IMR-90 (cell line): ENCODE measurements at regions not wholly inside any gene's neighbourhood (a gene's known extent, or its start where the extent isn't known, plus 50 kb on each side); places are given as distances from the start of the nearest gene placed in this dataset.

Source experiments
- ATAC-seq: fragments of 200-7000 bp; cut with Tn5 transposase; 2 replicates; pipeline ENCODE4 v1.9.1; 2020; ENCODE audit warnings: low read depth, mild to moderate bottlenecking, moderate library complexity
- BruUV-seq: library from RNA; stranded (reverse); fragments of 400-500 nt; replicated peaks from 2 replicates; lab custom pipeline; 2021; lab: Mats Ljungman, UMichigan
- CTCF ChIA-PET: fragments of 300-600 bp; formaldehyde crosslinking; extraction: SDS; loops from one replicate; lab custom pipeline; 2021; ENCODE audit warnings: antibody characterized with exemption; lab: Yijun Ruan, JAX
- POLR2A ChIA-PET: fragments of 300-600 bp; sonication (Branson Sonifier 250); formaldehyde crosslinking; loops from one replicate; lab custom pipeline; 2022; ENCODE audit warnings: antibody characterized with exemption; ENCODE audit not compliant: unreplicated experiment; lab: Charles Lee
- DNase-seq: peaks from one replicate; pipeline ENCODE4 v3.0.0; 2013
- H2AFZ ChIP-seq: replicated peaks from 2 replicates; pipeline ENCODE3; 2013; ENCODE audit warnings: low read length, mild to moderate bottlenecking; ENCODE audit not compliant: poor library complexity
- H2AK5ac ChIP-seq: 2 replicates; pipeline ENCODE4 v1.6.1; 2013; ENCODE audit warnings: low read depth, low read length, inconsistent platforms
- H2AK9ac ChIP-seq: replicated peaks from 2 replicates; pipeline ENCODE3; 2013; ENCODE audit warnings: mild to moderate bottlenecking, low read depth, low read length, moderate library complexity; ENCODE audit not compliant: poor library complexity
- H2BK120ac ChIP-seq: 2 replicates; pipeline ENCODE4 v1.6.1; 2013; ENCODE audit warnings: low read depth, low read length, inconsistent platforms
- H2BK15ac ChIP-seq: 3 replicates; pipeline ENCODE4 v1.6.1; 2013; ENCODE audit warnings: low read depth, low read length, inconsistent platforms
- H2BK20ac ChIP-seq: 2 replicates; pipeline ENCODE4 v1.6.1; 2013; ENCODE audit warnings: low read depth, mild to moderate bottlenecking, inconsistent platforms, low read length, moderate library complexity
- H2BK5ac ChIP-seq: 2 replicates; pipeline ENCODE4 v1.6.1; 2013; ENCODE audit warnings: mild to moderate bottlenecking, low read depth, low read length, inconsistent platforms; ENCODE audit not compliant: poor library complexity, severe bottlenecking
- H3K14ac ChIP-seq: replicated peaks from 2 replicates; pipeline ENCODE4 v1.6.1; 2013; ENCODE audit warnings: low read depth, low read length, inconsistent platforms
- H3K18ac ChIP-seq: 2 replicates; pipeline ENCODE4 v1.6.1; 2013; ENCODE audit warnings: low read depth, low read length, control low read depth
- H3K23ac ChIP-seq: 2 replicates; pipeline ENCODE4 v1.6.1; 2013; ENCODE audit warnings: low read depth, low read length, inconsistent platforms
- H3K27ac ChIP-seq: 2 replicates; pipeline ENCODE4 v1.5.1; 2013; ENCODE audit warnings: mild to moderate bottlenecking, control low read depth, low read length; ENCODE audit not compliant: insufficient read depth
- H3K27me3 ChIP-seq: 2 replicates; pipeline ENCODE4 v1.6.1; 2013; ENCODE audit warnings: low read length; ENCODE audit not compliant: control insufficient read depth, insufficient read depth
- H3K36me3 ChIP-seq: 2 replicates; pipeline ENCODE4 v1.6.1; 2013; ENCODE audit warnings: low read length, mixed read lengths; ENCODE audit not compliant: control insufficient read depth, insufficient read depth
- H3K4ac ChIP-seq: 2 replicates; pipeline ENCODE4 v1.6.1; 2013; ENCODE audit warnings: low read depth, low read length, inconsistent platforms
- H3K4me1 ChIP-seq: 2 replicates; pipeline ENCODE4 v1.6.1; 2013; ENCODE audit warnings: low read length, mixed read lengths; ENCODE audit not compliant: control insufficient read depth, insufficient read depth
- H3K4me2 ChIP-seq: 2 replicates; pipeline ENCODE4 v1.6.1; 2013; ENCODE audit warnings: low read depth, mild to moderate bottlenecking, control low read depth, low read length, moderate library complexity
- H3K4me3 ChIP-seq: 2 replicates; pipeline ENCODE4 v1.5.1; 2013; ENCODE audit warnings: low read depth, mild to moderate bottlenecking, control low read depth, low read length, moderate library complexity; ENCODE audit not compliant: insufficient read depth
- H3K56ac ChIP-seq: 2 replicates; pipeline ENCODE4 v1.6.1; 2013; ENCODE audit warnings: low read length, inconsistent platforms; ENCODE audit not compliant: insufficient read depth; ENCODE audit errors: extremely low read depth
- H3K79me1 ChIP-seq, 2 experiments: 2 replicates each; pipeline ENCODE4 v1.6.1; 2013; ENCODE audit warnings: low read length in 2 of 2, inconsistent platforms in 1 of 2, low read depth in 1 of 2
- H3K9ac ChIP-seq: 2 replicates; pipeline ENCODE4 v1.6.1; 2013; ENCODE audit warnings: low read depth, low read length, control low read depth
- H3K9me1 ChIP-seq: 2 replicates; pipeline ENCODE4 v1.6.1; 2013; ENCODE audit warnings: low read length, inconsistent platforms; ENCODE audit not compliant: insufficient read depth
- H3K9me3 ChIP-seq: 2 replicates; pipeline ENCODE4 v1.6.1; 2013; ENCODE audit warnings: low read length; ENCODE audit not compliant: control insufficient read depth, insufficient read depth
- H4K20me1 ChIP-seq: 2 replicates; pipeline ENCODE4 v1.6.1; 2013; ENCODE audit warnings: low read length, inconsistent platforms; ENCODE audit not compliant: insufficient read depth
- H4K5ac ChIP-seq: 2 replicates; pipeline ENCODE4 v1.6.1; 2013; ENCODE audit warnings: mild to moderate bottlenecking, low read depth, low read length, control low read depth
- H4K8ac ChIP-seq, 2 experiments: 2 replicates each; pipeline ENCODE4 v1.6.1; 2013; ENCODE audit warnings: low read depth in 2 of 2, low read length in 2 of 2, control low read depth in 1 of 2, inconsistent platforms in 1 of 2
- H4K91ac ChIP-seq: 2 replicates; pipeline ENCODE4 v1.6.1; 2013; ENCODE audit warnings: low read depth, low read length, inconsistent platforms; ENCODE audit not compliant: insufficient read depth
- BHLHE40 ChIP-seq: fragments of 150-350 bp; IDR thresholded peaks from 2 replicates; pipeline ENCODE4 v1.6.1; 2016; ENCODE audit warnings: mild to moderate bottlenecking, low read depth, low read length
- CEBPB ChIP-seq: IDR thresholded peaks from 2 replicates; pipeline ENCODE4 v1.6.1; 2012; ENCODE audit warnings: low read depth, low read length, improper control_type of control experiment
- CHD1 ChIP-seq: IDR thresholded peaks from 2 replicates; pipeline ENCODE4 v1.6.1; 2012; ENCODE audit warnings: low read depth, low read length, improper control_type of control experiment
- FOS ChIP-seq: fragments of 150-350 bp; IDR thresholded peaks from 2 replicates; pipeline ENCODE4 v1.6.1; 2016; ENCODE audit warnings: low read depth, low read length
- MAFK ChIP-seq: IDR thresholded peaks from 2 replicates; pipeline ENCODE4 v1.6.1; 2012; ENCODE audit warnings: low read depth, low read length, improper control_type of control experiment
- MAZ ChIP-seq: IDR thresholded peaks from 2 replicates; pipeline ENCODE4 v1.6.1; 2012; ENCODE audit warnings: low read depth, mild to moderate bottlenecking, low read length, improper control_type of control experiment, moderate library complexity, borderline replicate concordance
- MXI1 ChIP-seq: IDR thresholded peaks from 2 replicates; pipeline ENCODE4 v1.6.1; 2012; ENCODE audit warnings: low read depth, mild to moderate bottlenecking, low read length, moderate library complexity, borderline replicate concordance
- NFE2L2 ChIP-seq: fragments of 150-350 bp; IDR thresholded peaks from 2 replicates; pipeline ENCODE4 v1.6.1; 2016; ENCODE audit warnings: low read depth, mild to moderate bottlenecking, low read length
- POLR2A ChIP-seq: IDR thresholded peaks from 2 replicates; pipeline ENCODE4 v1.6.1; 2012; ENCODE audit warnings: mild to moderate bottlenecking, low read depth, low read length
- RAD21 ChIP-seq: IDR thresholded peaks from 2 replicates; pipeline ENCODE4 v1.6.1; 2012; ENCODE audit warnings: low read length, improper control_type of control experiment
- RCOR1 ChIP-seq: IDR thresholded peaks from 2 replicates; pipeline ENCODE4 v1.6.1; 2012; ENCODE audit warnings: mild to moderate bottlenecking, low read length, improper control_type of control experiment; ENCODE audit not compliant: insufficient replicate concordance
- RFX5 ChIP-seq: IDR thresholded peaks from 2 replicates; pipeline ENCODE4 v1.8.0; 2012; ENCODE audit warnings: low read depth, mild to moderate bottlenecking, low read length, moderate library complexity
- SMC3 ChIP-seq: fragments of 150-350 bp; IDR thresholded peaks from 2 replicates; pipeline ENCODE4 v1.6.1; 2016; ENCODE audit warnings: low read depth, mild to moderate bottlenecking, antibody characterized with exemption, low read length, moderate library complexity
- WGBS, 2 experiments: methylation state at CpG; one replicate each; pipeline versions ENCODE4 v1.1.5 to v1.1.7; 2013; ENCODE audit warnings: missing lambda C conversion rate in 2 of 2; ENCODE audit not compliant: insufficient read length in 1 of 2; ENCODE audit errors: extremely low coverage in 2 of 2; 5-methylcytosine and 5-hydroxymethylcytosine counted together
- dilution Hi-C: fragments of 300-500 bp; cut with HindIII; formaldehyde crosslinking; loops from one replicate; pipeline ENCODE4 v1.14.3; 2018; ENCODE audit warnings: low sequenced_read_pairs; ENCODE audit not compliant: unreplicated experiment
- in situ Hi-C: fragments of 300-500 bp; cut with MboI; formaldehyde crosslinking; loops from 3 replicates; pipeline ENCODE4 v1.14.3; 2019; ENCODE audit warnings: low sequenced_read_pairs, inconsistent platforms, mixed read lengths
- intact Hi-C: fragments of 100-400 bp; cut with micrococcal nuclease; formaldehyde crosslinking; loops from 2 replicates; pipeline ENCODE4 v1.10.0; 2022
- TF ChIP-seq, protein P1 (sequence below): fragments of 150-350 bp; IDR thresholded peaks from 2 replicates; pipeline ENCODE4 v1.6.1; 2017; ENCODE audit warnings: mild to moderate bottlenecking, antibody characterized with exemption, low read length, low read depth
- TF ChIP-seq, protein P2 (sequence below): fragments of 150-350 bp; IDR thresholded peaks from 2 replicates; pipeline ENCODE4 v1.6.1; 2016; ENCODE audit warnings: low read depth, mild to moderate bottlenecking, low read length, moderate library complexity, borderline replicate concordance
- TF ChIP-seq, protein P3 (sequence below): conservative IDR thresholded peaks from 2 replicates; pipeline ENCODE4 v1.5.1; 2012; ENCODE audit warnings: mild to moderate bottlenecking, low read depth, low read length, improper control_type of control experiment

DNA sequence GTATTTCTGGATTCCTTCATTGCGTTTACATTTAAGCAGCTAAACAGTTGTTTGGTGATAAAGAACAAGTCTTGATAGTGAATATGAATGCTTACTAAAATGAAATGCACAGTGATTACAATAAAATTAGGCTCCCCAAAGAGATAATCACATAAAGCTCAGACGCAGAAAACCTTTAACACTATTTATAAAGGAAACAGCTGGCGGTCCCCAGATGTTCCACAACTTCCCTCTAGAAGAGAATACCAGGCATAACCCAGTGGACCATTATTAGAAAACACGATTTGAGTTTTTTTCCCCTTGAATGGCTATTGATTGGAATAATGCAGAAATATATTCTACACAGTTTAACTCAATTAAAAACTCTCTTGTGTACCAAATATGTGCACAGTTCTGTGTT, 573.2 kb downstream of the DIPK2A start:
- no peak overlapping the region for H3K4me3 ChIP-seq
- H3K9me1 ChIP-seq: no peaks in the 10 kb centered on the region
- no peak overlapping the region for H3K56ac ChIP-seq
- H2BK5ac ChIP-seq: no peak overlapping the region
- no peak overlapping the region for H4K8ac ChIP-seq
- no peak for TF ChIP-seq RCOR1
- TF ChIP-seq BHLHE40: no peak
- TF ChIP-seq MAZ: no peak
- no peak for TF ChIP-seq SMC3
- no peak for TF ChIP-seq FOS
- no peak for TF ChIP-seq RAD21
- TF ChIP-seq, protein P1, sequence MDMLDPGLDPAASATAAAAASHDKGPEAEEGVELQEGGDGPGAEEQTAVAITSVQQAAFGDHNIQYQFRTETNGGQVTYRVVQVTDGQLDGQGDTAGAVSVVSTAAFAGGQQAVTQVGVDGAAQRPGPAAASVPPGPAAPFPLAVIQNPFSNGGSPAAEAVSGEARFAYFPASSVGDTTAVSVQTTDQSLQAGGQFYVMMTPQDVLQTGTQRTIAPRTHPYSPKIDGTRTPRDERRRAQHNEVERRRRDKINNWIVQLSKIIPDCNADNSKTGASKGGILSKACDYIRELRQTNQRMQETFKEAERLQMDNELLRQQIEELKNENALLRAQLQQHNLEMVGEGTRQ: no peak
- no peak for TF ChIP-seq MAFK
- TF ChIP-seq CEBPB: no peak
- TF ChIP-seq MXI1: no peak
- no peak for TF ChIP-seq NFE2L2
- no peak for TF ChIP-seq POLR2A
- no peak for TF ChIP-seq RFX5
- TF ChIP-seq CHD1: no peak
- TF ChIP-seq, protein P2, sequence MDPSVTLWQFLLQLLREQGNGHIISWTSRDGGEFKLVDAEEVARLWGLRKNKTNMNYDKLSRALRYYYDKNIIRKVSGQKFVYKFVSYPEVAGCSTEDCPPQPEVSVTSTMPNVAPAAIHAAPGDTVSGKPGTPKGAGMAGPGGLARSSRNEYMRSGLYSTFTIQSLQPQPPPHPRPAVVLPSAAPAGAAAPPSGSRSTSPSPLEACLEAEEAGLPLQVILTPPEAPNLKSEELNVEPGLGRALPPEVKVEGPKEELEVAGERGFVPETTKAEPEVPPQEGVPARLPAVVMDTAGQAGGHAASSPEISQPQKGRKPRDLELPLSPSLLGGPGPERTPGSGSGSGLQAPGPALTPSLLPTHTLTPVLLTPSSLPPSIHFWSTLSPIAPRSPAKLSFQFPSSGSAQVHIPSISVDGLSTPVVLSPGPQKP: no peak
- TF ChIP-seq, protein P3, sequence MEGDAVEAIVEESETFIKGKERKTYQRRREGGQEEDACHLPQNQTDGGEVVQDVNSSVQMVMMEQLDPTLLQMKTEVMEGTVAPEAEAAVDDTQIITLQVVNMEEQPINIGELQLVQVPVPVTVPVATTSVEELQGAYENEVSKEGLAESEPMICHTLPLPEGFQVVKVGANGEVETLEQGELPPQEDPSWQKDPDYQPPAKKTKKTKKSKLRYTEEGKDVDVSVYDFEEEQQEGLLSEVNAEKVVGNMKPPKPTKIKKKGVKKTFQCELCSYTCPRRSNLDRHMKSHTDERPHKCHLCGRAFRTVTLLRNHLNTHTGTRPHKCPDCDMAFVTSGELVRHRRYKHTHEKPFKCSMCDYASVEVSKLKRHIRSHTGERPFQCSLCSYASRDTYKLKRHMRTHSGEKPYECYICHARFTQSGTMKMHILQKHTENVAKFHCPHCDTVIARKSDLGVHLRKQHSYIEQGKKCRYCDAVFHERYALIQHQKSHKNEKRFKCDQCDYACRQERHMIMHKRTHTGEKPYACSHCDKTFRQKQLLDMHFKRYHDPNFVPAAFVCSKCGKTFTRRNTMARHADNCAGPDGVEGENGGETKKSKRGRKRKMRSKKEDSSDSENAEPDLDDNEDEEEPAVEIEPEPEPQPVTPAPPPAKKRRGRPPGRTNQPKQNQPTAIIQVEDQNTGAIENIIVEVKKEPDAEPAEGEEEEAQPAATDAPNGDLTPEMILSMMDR: no peak
- H3K4me2 ChIP-seq: no peak overlapping the region
- H3K27ac ChIP-seq: no peak overlapping the region
- DNase-seq (no peak), ATAC-seq (no peak)
- H3K9me3 ChIP-seq: no peaks in the 10 kb centered on the region
- no peak overlapping the region for H3K4ac ChIP-seq
- BruUV-seq: no TSS peak
- no peaks in the 10 kb centered on the region for H3K4me1 ChIP-seq
- no peak overlapping the region for H3K18ac ChIP-seq
- H2AK5ac ChIP-seq: no peak overlapping the region
- no peak overlapping the region for H2AK9ac ChIP-seq
- no peak overlapping the region for H2BK20ac ChIP-seq
- WGBS, 2 experiments: no CpG with 5 or more reads among the region's 4 CpGs
- in situ Hi-C loops: loop anchor here (25.0 kb wide), 1 partner anchor 108 kb away; no protein-coding TSS in a partner anchor
- dilution Hi-C loops: no loop called here
- no peak overlapping the region for H2AFZ ChIP-seq
- no peak overlapping the region for H2BK120ac ChIP-seq
- H4K20me1 ChIP-seq: no peaks in the 10 kb centered on the region
- H4K91ac ChIP-seq: no peak overlapping the region
- no peak overlapping the region for H4K5ac ChIP-seq
- H3K9ac ChIP-seq: no peak overlapping the region
- intact Hi-C loops: no loop called here
- no peak overlapping the region for H3K14ac ChIP-seq
- no peaks in the 10 kb centered on the region for H3K36me3 ChIP-seq
- no peak overlapping the region for H2BK15ac ChIP-seq
- no peak overlapping the region for H3K23ac ChIP-seq
- no peaks in the 10 kb centered on the region for H3K79me1 ChIP-seq
- H3K27me3 ChIP-seq: no peaks in the 10 kb centered on the region
- ChIA-PET CTCF (no interaction called here), POLR2A (no interaction called here)
